ENCODE measurements at regions not wholly inside any gene's neighbourhood (a gene's known extent, or its start where the extent isn't known, plus 50 kb on each side); places are given as distances from the start of the nearest gene placed in this dataset.

- TF ChIP-seq POLR2A (IDR thresholded peaks at IDR 0.05; ENCODE audit: control extremely low read depth in 1 of 2, low read depth in 2 of 2, low read length in 2 of 2) (no peak), CTCF (IDR thresholded peaks at IDR 0.05; ENCODE audit: control extremely low read depth in 1 of 3, insufficient read depth in 1 of 3, low read depth in 1 of 3, low read length in 3 of 3) (no peak), KDM1A (IDR thresholded peaks at IDR 0.05; ENCODE audit: borderline replicate concordance, low read length) (no peak), EZH2 (IDR thresholded peaks at IDR 0.05; ENCODE audit: low read depth, low read length, severe bottlenecking) (no peak), SP1 (IDR thresholded peaks at IDR 0.05; ENCODE audit: low read depth, low read length) (no peak), BCL11A (IDR thresholded peaks at IDR 0.05; ENCODE audit: low read depth in 2 of 2, low read length in 2 of 2) (no peak)
Observed at GRCh38 chr3:28845006-28845324, 435.9 kb upstream of the RBMS3 start.

All from H1 (cell line).